Spleen (tissue), 11 donors: ENCODE measurements at regions not wholly inside any gene's neighbourhood (a gene's known extent, or its start where the extent isn't known, plus 50 kb on each side); places are given as distances from the start of the nearest gene placed in this dataset.

Experiments used
- DNase-seq: peaks from one replicate; pipeline ENCODE4 v3.0.0-alpha.2; 2020
- H3K27ac ChIP-seq, 8 donors: fragments of 200-600 bp; sonication (generic) in 7 of 8; 1 replicate in 4 of 8; 2 replicates in 4 of 8; pipeline versions ENCODE4 v1.5.0 to v1.8.0; 2016 to 2021; ENCODE audit warnings: inconsistent platforms in 4 of 8, mild to moderate bottlenecking in 4 of 8, moderate library complexity in 1 of 8
- H3K27me3 ChIP-seq, 7 donors: fragments of 200-600 bp; sonication (generic) in 6 of 7; replicated peaks in 1 of 7; 1 replicate in 4 of 7; 2 replicates in 3 of 7; pipeline versions ENCODE4 v1.5.0 to v1.8.0; 2016 to 2021; ENCODE audit warnings: inconsistent platforms in 3 of 7, mild to moderate bottlenecking in 1 of 7
- H3K36me3 ChIP-seq, 6 donors: fragments of 200-600 bp; sonication (generic) in 5 of 6; 1 replicate in 4 of 6; 2 replicates in 2 of 6; pipeline versions ENCODE4 v1.5.0 to v1.8.0; 2016 to 2021; ENCODE audit warnings: inconsistent platforms in 2 of 6
- H3K4me1 ChIP-seq, 6 donors: fragments of 200-600 bp; sonication (generic) in 5 of 6; 1 replicate in 3 of 6; 2 replicates in 3 of 6; pipeline versions ENCODE4 v1.5.0 to v1.8.0; 2016 to 2021; ENCODE audit warnings: inconsistent platforms in 3 of 6
- H3K4me3 ChIP-seq, 8 donors: fragments of 200-600 bp; sonication (generic) in 7 of 8; 1 replicate in 4 of 8; 2 replicates in 4 of 8; pipeline versions ENCODE4 v1.5.0 to v1.8.0; 2016 to 2021; ENCODE audit warnings: inconsistent platforms in 4 of 8, mild to moderate bottlenecking in 4 of 8, moderate library complexity in 2 of 8
- H3K9me3 ChIP-seq, 8 donors: fragments of 200-600 bp; sonication (generic) in 7 of 8; 1 replicate in 4 of 8; 2 replicates in 4 of 8; pipeline versions ENCODE4 v1.5.0 to v1.8.0; 2016 to 2021; ENCODE audit warnings: inconsistent platforms in 4 of 8
- CTCF ChIP-seq, 11 experiments: fragments of 200-600 bp in 7 of 11; fragments of 450-650 bp in 4 of 11; sonication (generic) in 4 of 11; IDR thresholded peaks in 8 of 11; conservative IDR thresholded peaks in 3 of 11; 1 replicate in 7 of 11; 2 replicates in 4 of 11; pipeline versions ENCODE4 v1.4.0 to v1.8.0; 2016 to 2021; ENCODE audit warnings: antibody characterized with exemption in 11 of 11, inconsistent platforms in 4 of 11, mild to moderate bottlenecking in 1 of 11
- POLR2A ChIP-seq, 3 donors: fragments of 450-650 bp; IDR thresholded peaks; one replicate each; pipeline ENCODE4 v1.5.1; 2017; ENCODE audit warnings: antibody characterized with exemption in 3 of 3, mild to moderate bottlenecking in 1 of 3
- POLR2AphosphoS5 ChIP-seq, 3 donors: sonication (generic); formaldehyde crosslinking; IDR thresholded peaks; one replicate each; pipeline ENCODE4 v1.5.1; 2017; ENCODE audit warnings: antibody characterized with exemption in 3 of 3
- WGBS, 5 donors: extraction: QIAGEN DNeasy Blood & Tissue Kit in 3 of 5; methylation state at CpG; one replicate each; pipeline versions ENCODE4 v1.1.5 to v1.1.7; 2013 to 2018; 5-methylcytosine and 5-hydroxymethylcytosine counted together
- intact Hi-C: fragments of 100-400 bp; cut with DNase I; formaldehyde crosslinking; loops from one replicate; pipeline ENCODE4 v1.15.0; 2023; ENCODE audit warnings: low total_unique reads
- donor health status: healthy with polysubstance abuse.
- donor health status: DM: no; HTN: no; CAD: no; lungs with moderate emphysema.
- donor health status: DM: no; HTN: no; CAD: no.
- donor health status: Bipolar disorder and iron deficiency.
- donor health status: healthy.
- donor health status: DM: no; HTN: no; CAD: no.
- donor health status: DM: yes; HTN: yes; CAD: no.

GRCh38 chr3:132211896-132212295 lies 105.3 kb upstream of the ACP3 start:
- Histone ChIP-seq H3K27me3 (peaks cover 0 to 19% (median 0%) of the 10 kb centered on the region in 7 donors), H3K27ac (no peak overlapping the region), H3K4me1 (no peaks in the 10 kb centered on the region), H3K4me3 (no peak overlapping the region), H3K36me3 (no peaks in the 10 kb centered on the region), H3K9me3 (no peaks in the 10 kb centered on the region)
- intact Hi-C loops, result no loop called here
- DNase-seq, result no peak
- TF ChIP-seq POLR2AphosphoS5 (IDR thresholded peaks at IDR 0.05) (no peak), POLR2A (IDR thresholded peaks at IDR 0.05) (no peak), CTCF (IDR thresholded peaks at IDR 0.05 in 8 of 11, conservative IDR thresholded peaks at IDR 0.05 in 3 of 11) (no peak)

- no peaks in the 10 kb centered on the region for H3K9me3 ChIP-seq
- H3K4me3 ChIP-seq, result no peak overlapping the region
- TF ChIP-seq POLR2AphosphoS5 (IDR thresholded peaks at IDR 0.05), result no peak
- no peak for TF ChIP-seq POLR2A (IDR thresholded peaks at IDR 0.05)
- no peak for TF ChIP-seq CTCF (IDR thresholded peaks at IDR 0.05 in 8 of 11, conservative IDR thresholded peaks at IDR 0.05 in 3 of 11)
- no peaks in the 10 kb centered on the region for H3K27me3 ChIP-seq
- DNase-seq, result no peak
- no peaks in the 10 kb centered on the region for H3K36me3 ChIP-seq
- no peak overlapping the region for H3K27ac ChIP-seq
- H3K4me1 ChIP-seq, result no peaks in the 10 kb centered on the region
- 58 to 72% (median 64%) methylated on average over 3 of the region's 3 CpGs for WGBS, 5 donors
- intact Hi-C loops, result no loop called here
Measured at GRCh38 chr3:132218817-132219755, 98.1 kb upstream of the ACP3 start.

GRCh38 chr3:132220986-132221385 lies 96.2 kb upstream of the ACP3 start:
- no peak for DNase-seq
- H3K4me3 ChIP-seq, result no peak overlapping the region
- no peaks in the 10 kb centered on the region for H3K36me3 ChIP-seq
- 62 to 89% (median 83%) methylated on average over 4 of the region's 4 CpGs for WGBS, 5 donors
- TF ChIP-seq CTCF (IDR thresholded peaks at IDR 0.05 in 8 of 11, conservative IDR thresholded peaks at IDR 0.05 in 3 of 11) (no peak), POLR2A (IDR thresholded peaks at IDR 0.05) (no peak), POLR2AphosphoS5 (IDR thresholded peaks at IDR 0.05) (no peak)
- no peaks in the 10 kb centered on the region for H3K27me3 ChIP-seq
- no peaks in the 10 kb centered on the region for H3K9me3 ChIP-seq
- no peaks in the 10 kb centered on the region for H3K4me1 ChIP-seq
- H3K27ac ChIP-seq, result no peak overlapping the region
- intact Hi-C loops, result no loop called here

GRCh38 chr3:132222868-132223538 lies 94.2 kb upstream of the ACP3 start:
- H3K27me3 ChIP-seq, result no peaks in the 10 kb centered on the region
- H3K4me1 ChIP-seq, result no peaks in the 10 kb centered on the region
- H3K36me3 ChIP-seq, result no peaks in the 10 kb centered on the region
- no peak for DNase-seq
- no peak overlapping the region for H3K27ac ChIP-seq
- no peak overlapping the region for H3K4me3 ChIP-seq
- intact Hi-C loops, result no loop called here
- no peaks in the 10 kb centered on the region for H3K9me3 ChIP-seq
- 70 to 79% (median 74%) methylated on average over 6 of the region's 6 CpGs for WGBS, 5 donors
- TF ChIP-seq CTCF (IDR thresholded peaks at IDR 0.05 in 8 of 11, conservative IDR thresholded peaks at IDR 0.05 in 3 of 11) (no peak), POLR2AphosphoS5 (IDR thresholded peaks at IDR 0.05) (no peak), POLR2A (IDR thresholded peaks at IDR 0.05) (no peak)
